GM18526 (cell line): ENCODE measurements at regions not wholly inside any gene's neighbourhood (a gene's known extent, or its start where the extent isn't known, plus 50 kb on each side); places are given as distances from the start of the nearest gene placed in this dataset.

Experiments used
- POLR2A ChIP-seq: IDR thresholded peaks from 3 replicates; pipeline ENCODE4 v1.6.1; 2011; ENCODE audit not compliant: insufficient read length; ENCODE audit errors: extremely low read depth

GRCh38 chr1:39145331-39145965 is 59.0 kb upstream of the MACF1 start:
- no peak for TF ChIP-seq POLR2A

- TF ChIP-seq POLR2A, result no peak
Measured at GRCh38 chr1:39146681-39147080, 57.8 kb upstream of the MACF1 start.

DNA sequence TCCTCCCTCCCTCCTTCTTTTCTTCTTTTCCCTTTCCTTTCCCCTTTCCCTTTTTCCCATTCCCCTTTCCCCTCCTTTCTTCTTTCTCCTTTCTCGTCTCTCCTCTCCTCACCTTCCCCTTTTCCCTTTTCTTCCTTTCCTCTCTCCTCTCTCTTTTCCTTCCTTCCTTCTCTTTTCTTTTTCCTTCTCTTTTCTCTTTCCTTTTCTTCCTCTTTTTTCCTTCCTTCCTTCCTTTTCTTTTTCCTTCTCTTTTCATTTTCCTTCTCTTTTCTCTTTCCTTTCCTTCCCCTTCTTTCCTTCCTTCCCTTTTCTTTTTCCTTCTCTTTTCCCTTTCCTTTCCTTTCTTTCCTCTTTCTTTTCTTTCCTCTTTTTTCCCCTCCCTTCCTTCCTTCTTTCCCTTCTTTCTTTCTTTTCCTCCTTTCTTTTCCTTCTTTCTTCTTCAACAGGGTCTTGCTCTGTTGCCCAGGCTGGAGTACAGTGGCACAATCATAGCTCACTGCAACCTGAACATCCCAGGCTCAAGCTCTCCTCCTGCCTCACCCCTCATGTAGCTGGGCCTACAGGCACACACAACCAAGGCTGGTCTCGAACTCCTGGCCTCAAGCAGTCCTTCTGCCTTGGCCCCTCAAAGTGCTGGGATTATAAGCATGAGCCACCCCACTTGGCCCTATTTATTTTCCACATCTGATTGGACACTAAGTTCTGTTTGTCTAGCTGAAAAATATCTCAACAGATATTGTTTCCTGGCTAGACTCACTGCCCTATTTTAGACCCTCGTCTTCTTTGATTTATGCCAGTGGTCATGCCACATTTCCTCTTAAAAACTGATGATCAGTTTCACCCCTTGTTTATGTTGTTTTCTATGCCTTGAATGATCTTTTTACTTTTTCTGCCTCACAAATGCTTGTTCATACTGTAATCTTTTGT is 57.1 kb upstream of the MACF1 start:
- TF ChIP-seq POLR2A, result no peak

GRCh38 chr1:39148942-39149341 is 55.6 kb upstream of the MACF1 start:
- no peak for TF ChIP-seq POLR2A

- TF ChIP-seq POLR2A, result no peak
Measured at GRCh38 chr1:39149509-39149908, 55.0 kb upstream of the MACF1 start.

DNA sequence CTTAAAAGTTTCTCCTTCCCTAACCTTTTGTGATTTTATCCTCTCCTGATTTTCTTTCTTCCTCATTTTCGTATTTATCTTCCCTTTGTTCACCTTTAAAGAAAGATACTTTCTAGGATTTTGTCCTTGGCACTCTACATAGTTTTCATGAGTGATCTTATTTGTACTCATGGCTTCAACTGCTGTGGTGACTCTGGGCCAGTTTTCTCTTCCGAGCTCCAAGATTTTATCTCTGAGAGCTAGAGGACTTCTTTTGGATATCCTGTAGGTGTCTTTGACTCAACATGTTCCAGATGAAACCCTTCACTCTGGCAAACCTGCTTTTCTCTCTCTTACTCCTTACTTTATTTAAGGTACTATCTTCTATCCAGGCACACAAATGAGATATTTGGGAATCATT is 53.7 kb upstream of the MACF1 start:
- TF ChIP-seq POLR2A, result no peak

DNA sequence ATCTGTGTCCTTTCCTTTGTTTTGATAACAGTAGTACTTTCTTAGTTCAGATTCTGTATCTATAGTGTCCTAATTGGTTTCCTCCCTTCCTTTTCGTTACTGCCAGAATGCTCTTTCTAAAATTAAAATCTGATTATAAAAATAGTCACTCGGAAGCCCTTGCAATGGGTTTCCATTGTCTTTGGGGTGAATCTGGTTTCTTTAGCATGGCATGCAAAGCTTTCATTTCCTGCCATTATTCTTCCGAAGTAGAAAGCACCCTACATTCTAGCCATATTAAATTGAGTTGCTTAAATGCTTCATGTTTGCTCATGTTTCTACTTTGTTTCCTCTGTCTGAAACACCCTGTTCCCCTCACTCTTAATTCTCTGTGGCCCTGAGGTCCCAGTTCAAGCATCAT is 53.2 kb upstream of the MACF1 start:
- TF ChIP-seq POLR2A, result no peak

GRCh38 chr1:39152923-39153322 is 51.6 kb upstream of the MACF1 start:
- TF ChIP-seq POLR2A, result no peak

DNA sequence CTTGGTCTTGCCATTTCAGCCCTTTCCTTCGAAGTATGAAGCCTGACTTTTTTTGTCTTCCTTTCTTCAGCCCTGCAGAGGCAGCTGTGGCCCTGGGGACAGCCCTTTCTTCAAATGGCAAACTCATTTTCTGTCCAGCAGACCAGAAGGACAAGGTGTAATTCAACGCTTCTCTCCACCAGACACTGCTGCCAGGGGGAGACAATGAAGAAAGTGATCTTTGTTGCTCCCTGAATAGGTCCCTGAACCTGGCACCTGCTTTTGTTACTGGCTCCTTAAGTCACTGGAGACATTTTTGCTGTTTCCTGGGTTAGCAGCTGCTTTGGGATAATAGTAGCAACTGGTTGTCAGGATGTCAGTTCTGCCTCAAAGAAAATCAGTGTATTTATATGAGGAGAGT is 50.8 kb upstream of the MACF1 start:
- TF ChIP-seq POLR2A, result no peak

- TF ChIP-seq POLR2A, result no peak
Measured at GRCh38 chr1:39154553-39155421, 49.7 kb upstream of the MACF1 start.
